ENCODE measurements at regions not wholly inside any gene's neighbourhood (a gene's known extent, or its start where the extent isn't known, plus 50 kb on each side); places are given as distances from the start of the nearest gene placed in this dataset.
A peak's percentile ranks its signal among the peaks of the same experiment; 100 is the strongest.

DNA sequence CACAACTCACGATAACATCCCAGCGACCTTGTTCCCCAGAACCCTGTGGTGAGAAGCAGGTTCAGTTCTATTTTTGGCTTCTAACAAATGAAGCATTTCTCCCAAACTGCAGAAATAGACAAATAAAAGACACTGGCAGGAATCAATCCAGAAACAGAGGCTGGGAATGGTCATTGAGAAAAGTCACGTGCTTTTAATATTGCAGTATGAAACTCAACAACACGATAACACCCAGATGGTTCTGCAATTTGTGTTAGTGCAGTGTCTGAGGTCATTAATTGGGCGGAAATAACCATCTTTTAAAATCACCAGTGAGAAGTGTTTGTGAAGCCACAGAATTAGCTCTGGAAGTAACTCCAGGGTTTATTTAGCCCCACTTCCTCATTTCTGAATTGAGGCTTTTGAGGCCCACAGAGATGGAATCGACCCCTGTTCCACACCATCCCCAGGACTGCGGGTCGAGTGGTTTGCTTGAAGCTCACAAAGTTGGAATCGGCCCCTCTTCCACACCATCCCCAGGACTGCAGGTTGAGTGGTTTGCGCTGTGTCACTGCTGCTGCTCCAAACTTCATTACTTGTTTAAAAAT is 164.7 kb upstream of the IRX4 start:
- CTCF ChIA-PET: interaction anchor here (1.9 kb wide), 1 partner anchor 284 kb away, joined by 5 read pairs; no protein-coding TSS in a partner anchor
- no peaks in the 10 kb centered on the region for H3K27me3 ChIP-seq (ENCODE audit: control insufficient read depth, insufficient read depth, low read length)
- no peaks in the 10 kb centered on the region for H3K36me3 ChIP-seq (ENCODE audit: control insufficient read depth, insufficient read depth, low read length)
- TF ChIP-seq, protein P1, sequence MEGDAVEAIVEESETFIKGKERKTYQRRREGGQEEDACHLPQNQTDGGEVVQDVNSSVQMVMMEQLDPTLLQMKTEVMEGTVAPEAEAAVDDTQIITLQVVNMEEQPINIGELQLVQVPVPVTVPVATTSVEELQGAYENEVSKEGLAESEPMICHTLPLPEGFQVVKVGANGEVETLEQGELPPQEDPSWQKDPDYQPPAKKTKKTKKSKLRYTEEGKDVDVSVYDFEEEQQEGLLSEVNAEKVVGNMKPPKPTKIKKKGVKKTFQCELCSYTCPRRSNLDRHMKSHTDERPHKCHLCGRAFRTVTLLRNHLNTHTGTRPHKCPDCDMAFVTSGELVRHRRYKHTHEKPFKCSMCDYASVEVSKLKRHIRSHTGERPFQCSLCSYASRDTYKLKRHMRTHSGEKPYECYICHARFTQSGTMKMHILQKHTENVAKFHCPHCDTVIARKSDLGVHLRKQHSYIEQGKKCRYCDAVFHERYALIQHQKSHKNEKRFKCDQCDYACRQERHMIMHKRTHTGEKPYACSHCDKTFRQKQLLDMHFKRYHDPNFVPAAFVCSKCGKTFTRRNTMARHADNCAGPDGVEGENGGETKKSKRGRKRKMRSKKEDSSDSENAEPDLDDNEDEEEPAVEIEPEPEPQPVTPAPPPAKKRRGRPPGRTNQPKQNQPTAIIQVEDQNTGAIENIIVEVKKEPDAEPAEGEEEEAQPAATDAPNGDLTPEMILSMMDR (IDR thresholded peaks at IDR 0.05; ENCODE audit: insufficient read depth, low read depth, low read length): no peak
- DNase-seq (ENCODE audit: low read depth): no peak
- H3K4me3 ChIP-seq (ENCODE audit: low read depth, low read length): no peak overlapping the region
- POLR2A ChIA-PET: no interaction called here

- Histone ChIP-seq H3K27me3 (ENCODE audit: control insufficient read depth, insufficient read depth, low read length) (no peaks in the 10 kb centered on the region), H3K36me3 (ENCODE audit: control insufficient read depth, insufficient read depth, low read length) (no peaks in the 10 kb centered on the region), H3K4me3 (ENCODE audit: low read depth, low read length) (no peak overlapping the region)
- CTCF ChIA-PET: no interaction called here
- TF ChIP-seq, protein P1 (IDR thresholded peaks at IDR 0.05; ENCODE audit: insufficient read depth, low read depth, low read length): no peak
- POLR2A ChIA-PET: no interaction called here
- DNase-seq (ENCODE audit: low read depth): no peak
Measured at GRCh38 chr5:2044041-2044440, 161.3 kb upstream of the IRX4 start.

GRCh38 chr5:2039180-2039531 is 156.4 kb upstream of the IRX4 start:
- POLR2A ChIA-PET: no interaction called here
- H3K36me3 ChIP-seq (ENCODE audit: control insufficient read depth, insufficient read depth, low read length): no peaks in the 10 kb centered on the region
- no peak for DNase-seq (ENCODE audit: low read depth)
- no peaks in the 10 kb centered on the region for H3K27me3 ChIP-seq (ENCODE audit: control insufficient read depth, insufficient read depth, low read length)
- CTCF ChIA-PET: interaction anchor here (0.8 to 2.6 kb wide), 4 partner anchors 14 to 282 kb away, joined by 3 to 47 read pairs (median 6); no protein-coding TSS in a partner anchor
- TF ChIP-seq, protein P1 (IDR thresholded peaks at IDR 0.05; ENCODE audit: insufficient read depth, low read depth, low read length): no peak
- no peak overlapping the region for H3K4me3 ChIP-seq (ENCODE audit: low read depth, low read length)

GRCh38 chr5:2038321-2039179 is 155.8 kb upstream of the IRX4 start:
- DNase-seq (ENCODE audit: low read depth): no peak
- CTCF ChIA-PET: interaction anchor here (0.8 to 5.1 kb wide), 5 partner anchors 14 to 282 kb away, joined by 3 to 47 read pairs (median 7); no protein-coding TSS in a partner anchor

GRCh38 chr5:2036885-2037284 is 154.2 kb upstream of the IRX4 start:
- Histone ChIP-seq H3K4me3 (ENCODE audit: low read depth, low read length) (no peak overlapping the region), H3K27me3 (ENCODE audit: control insufficient read depth, insufficient read depth, low read length) (no peaks in the 10 kb centered on the region), H3K36me3 (ENCODE audit: control insufficient read depth, insufficient read depth, low read length) (no peaks in the 10 kb centered on the region)
- POLR2A ChIA-PET: interaction anchor here (0.6 to 0.7 kb wide), 2 partner anchors 273 to 283 kb away, joined by 5 to 8 read pairs; no protein-coding TSS in a partner anchor
- TF ChIP-seq, protein P1 (IDR thresholded peaks at IDR 0.05; ENCODE audit: insufficient read depth, low read depth, low read length): no peak
- DNase-seq (ENCODE audit: low read depth): no peak
- CTCF ChIA-PET: interaction anchor here (1.0 to 5.1 kb wide), 4 partner anchors 17 to 275 kb away, joined by 3 to 39 read pairs (median 4); no protein-coding TSS in a partner anchor

More at GRCh38 chr5:2038321-2039179, 155.8 kb upstream of the IRX4 start:
- Histone ChIP-seq H3K36me3 (ENCODE audit: control insufficient read depth, insufficient read depth, low read length) (no peaks in the 10 kb centered on the region), H3K4me3 (ENCODE audit: low read depth, low read length) (peak overlapping the region; percentile 21), H3K27me3 (ENCODE audit: control insufficient read depth, insufficient read depth, low read length) (no peaks in the 10 kb centered on the region)
- TF ChIP-seq, protein P1 (IDR thresholded peaks at IDR 0.05; ENCODE audit: insufficient read depth, low read depth, low read length): peak; percentile 69
- POLR2A ChIA-PET: no interaction called here

Measured in BJ (cell line).